ENCODE measurements at regions not wholly inside any gene's neighbourhood (a gene's known extent, or its start where the extent isn't known, plus 50 kb on each side); places are given as distances from the start of the nearest gene placed in this dataset.

DNA sequence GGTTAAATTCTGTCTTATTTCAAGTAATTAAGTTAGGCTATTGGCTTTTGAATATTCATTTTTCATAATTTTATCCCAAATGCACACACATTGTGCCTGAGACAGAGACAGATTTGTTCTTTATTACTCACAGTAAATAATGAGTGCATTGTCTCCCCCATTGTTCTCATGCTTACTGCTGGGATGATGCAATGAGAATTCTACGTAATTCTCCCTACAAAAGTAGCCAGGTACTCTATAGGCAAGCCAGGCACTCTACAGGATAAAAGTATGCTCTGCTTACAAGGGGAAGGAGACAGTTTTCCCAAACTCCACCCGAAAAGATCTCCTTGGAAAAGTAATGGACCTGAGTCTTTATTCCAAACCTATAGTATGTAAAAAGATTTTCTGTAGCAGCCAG is 1890.7 kb upstream of the PCDH10 start:
- Histone ChIP-seq H3K36me3 (ENCODE audit: control insufficient read depth, insufficient read depth, low read length) (no peaks in the 10 kb centered on the region), H3K9ac (ENCODE audit: insufficient read depth, low read length) (no peak overlapping the region), H3K27me3 (ENCODE audit: control insufficient read depth, insufficient read depth, low read length) (no peaks in the 10 kb centered on the region), H4K20me1 (ENCODE audit: control insufficient read depth, extremely low read depth, insufficient read depth, low read length) (no peaks in the 10 kb centered on the region), H3K9me3 (ENCODE audit: control insufficient read depth, insufficient read depth, low read depth, low read length) (no peaks in the 10 kb centered on the region), H3K4me2 (ENCODE audit: extremely low read depth, insufficient read depth, low read length) (no peak overlapping the region), H3K27ac (ENCODE audit: insufficient read depth, low read length) (no peak overlapping the region), H3K4me3 (replicated peaks in 1 of 4; ENCODE audit: control extremely low read depth in 1 of 4, insufficient read depth in 1 of 4, low read depth in 3 of 4, low read length in 4 of 4) (no peak overlapping the region), H3K4me1 (ENCODE audit: control insufficient read depth, extremely low read depth, insufficient read depth, low read length) (no peaks in the 10 kb centered on the region), H2AFZ (ENCODE audit: low read length) (no peak overlapping the region), H3K79me2 (ENCODE audit: control insufficient read depth, insufficient read depth, low read length) (no peaks in the 10 kb centered on the region)
- TF ChIP-seq, protein P1, sequence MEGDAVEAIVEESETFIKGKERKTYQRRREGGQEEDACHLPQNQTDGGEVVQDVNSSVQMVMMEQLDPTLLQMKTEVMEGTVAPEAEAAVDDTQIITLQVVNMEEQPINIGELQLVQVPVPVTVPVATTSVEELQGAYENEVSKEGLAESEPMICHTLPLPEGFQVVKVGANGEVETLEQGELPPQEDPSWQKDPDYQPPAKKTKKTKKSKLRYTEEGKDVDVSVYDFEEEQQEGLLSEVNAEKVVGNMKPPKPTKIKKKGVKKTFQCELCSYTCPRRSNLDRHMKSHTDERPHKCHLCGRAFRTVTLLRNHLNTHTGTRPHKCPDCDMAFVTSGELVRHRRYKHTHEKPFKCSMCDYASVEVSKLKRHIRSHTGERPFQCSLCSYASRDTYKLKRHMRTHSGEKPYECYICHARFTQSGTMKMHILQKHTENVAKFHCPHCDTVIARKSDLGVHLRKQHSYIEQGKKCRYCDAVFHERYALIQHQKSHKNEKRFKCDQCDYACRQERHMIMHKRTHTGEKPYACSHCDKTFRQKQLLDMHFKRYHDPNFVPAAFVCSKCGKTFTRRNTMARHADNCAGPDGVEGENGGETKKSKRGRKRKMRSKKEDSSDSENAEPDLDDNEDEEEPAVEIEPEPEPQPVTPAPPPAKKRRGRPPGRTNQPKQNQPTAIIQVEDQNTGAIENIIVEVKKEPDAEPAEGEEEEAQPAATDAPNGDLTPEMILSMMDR (conservative IDR thresholded peaks at IDR 0.05 in 1 of 2, IDR thresholded peaks at IDR 0.05 in 1 of 2; ENCODE audit: low read depth in 1 of 2, low read length in 2 of 2), result no peak
- no peak for TF ChIP-seq EZH2 (IDR thresholded peaks at IDR 0.05; ENCODE audit: low read length, missing control alignments)
- DNase-seq (ENCODE audit: low read depth in 2 of 2), result no peak

DNA sequence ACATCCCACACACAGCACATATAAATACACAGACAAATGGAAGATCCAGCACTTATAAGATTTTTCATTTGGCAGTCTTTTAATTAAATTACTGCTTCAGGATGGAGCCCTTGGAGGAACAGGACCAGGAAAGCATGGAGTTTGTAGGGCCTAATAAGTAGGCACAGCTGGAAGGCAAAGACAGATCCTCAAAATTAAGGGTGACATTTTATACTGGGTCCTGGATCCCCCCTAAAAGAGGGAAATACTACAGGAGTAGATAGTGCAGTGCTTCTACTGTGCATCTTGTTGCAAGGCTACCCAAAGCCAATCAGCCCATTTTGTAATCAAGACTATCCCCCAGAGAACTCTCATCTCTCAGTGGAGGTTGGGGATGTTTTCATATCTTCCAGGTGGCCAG is 1860.7 kb upstream of the PCDH10 start:
- H3K36me3 ChIP-seq (ENCODE audit: control insufficient read depth, insufficient read depth, low read length), result no peaks in the 10 kb centered on the region
- no peaks in the 10 kb centered on the region for H3K9me3 ChIP-seq (ENCODE audit: control insufficient read depth, insufficient read depth, low read depth, low read length)
- H3K4me1 ChIP-seq (ENCODE audit: control insufficient read depth, extremely low read depth, insufficient read depth, low read length), result no peaks in the 10 kb centered on the region
- H3K79me2 ChIP-seq (ENCODE audit: control insufficient read depth, insufficient read depth, low read length), result no peaks in the 10 kb centered on the region
- H3K4me2 ChIP-seq (ENCODE audit: extremely low read depth, insufficient read depth, low read length), result no peak overlapping the region
- no peaks in the 10 kb centered on the region for H4K20me1 ChIP-seq (ENCODE audit: control insufficient read depth, extremely low read depth, insufficient read depth, low read length)
- H3K27me3 ChIP-seq (ENCODE audit: control insufficient read depth, insufficient read depth, low read length), result no peaks in the 10 kb centered on the region
- no peak overlapping the region for H3K27ac ChIP-seq (ENCODE audit: insufficient read depth, low read length)
- DNase-seq (ENCODE audit: low read depth in 2 of 2), result no peak
- TF ChIP-seq EZH2 (IDR thresholded peaks at IDR 0.05; ENCODE audit: low read length, missing control alignments), result no peak
- TF ChIP-seq, protein P1 (conservative IDR thresholded peaks at IDR 0.05 in 1 of 2, IDR thresholded peaks at IDR 0.05 in 1 of 2; ENCODE audit: low read depth in 1 of 2, low read length in 2 of 2), result no peak
- no peak overlapping the region for H3K9ac ChIP-seq (ENCODE audit: insufficient read depth, low read length)
- no peak overlapping the region for H3K4me3 ChIP-seq (replicated peaks in 1 of 4; ENCODE audit: control extremely low read depth in 1 of 4, insufficient read depth in 1 of 4, low read depth in 3 of 4, low read length in 4 of 4)
- H2AFZ ChIP-seq (ENCODE audit: low read length), result no peak overlapping the region

DNA sequence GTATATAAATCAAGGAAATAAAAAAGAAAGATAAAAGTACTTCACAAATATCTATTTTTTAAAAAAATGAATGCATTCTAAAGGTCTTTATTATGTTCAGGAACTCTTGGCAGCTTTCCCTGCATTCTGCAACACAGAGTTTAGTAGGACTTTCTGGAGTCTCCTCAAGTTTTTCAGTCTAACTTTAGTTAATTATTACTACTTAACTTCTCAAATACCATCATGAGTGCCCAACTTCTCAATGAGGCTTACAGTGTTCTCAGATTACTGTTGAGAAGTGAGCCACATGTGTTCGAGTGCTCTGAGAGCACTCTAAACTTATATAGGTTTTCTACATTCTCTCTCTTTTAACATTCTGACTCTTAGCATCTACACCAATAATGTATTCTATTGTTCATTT is 1852.9 kb upstream of the PCDH10 start:
- Histone ChIP-seq H3K9me3 (ENCODE audit: control insufficient read depth, insufficient read depth, low read depth, low read length) (no peaks in the 10 kb centered on the region), H3K79me2 (ENCODE audit: control insufficient read depth, insufficient read depth, low read length) (no peaks in the 10 kb centered on the region), H3K4me2 (ENCODE audit: extremely low read depth, insufficient read depth, low read length) (no peak overlapping the region), H2AFZ (ENCODE audit: low read length) (no peak overlapping the region), H3K4me3 (replicated peaks in 1 of 4; ENCODE audit: control extremely low read depth in 1 of 4, insufficient read depth in 1 of 4, low read depth in 3 of 4, low read length in 4 of 4) (no peak overlapping the region), H4K20me1 (ENCODE audit: control insufficient read depth, extremely low read depth, insufficient read depth, low read length) (no peaks in the 10 kb centered on the region), H3K4me1 (ENCODE audit: control insufficient read depth, extremely low read depth, insufficient read depth, low read length) (no peaks in the 10 kb centered on the region), H3K27ac (ENCODE audit: insufficient read depth, low read length) (no peak overlapping the region), H3K9ac (ENCODE audit: insufficient read depth, low read length) (no peak overlapping the region), H3K36me3 (ENCODE audit: control insufficient read depth, insufficient read depth, low read length) (no peaks in the 10 kb centered on the region), H3K27me3 (ENCODE audit: control insufficient read depth, insufficient read depth, low read length) (no peaks in the 10 kb centered on the region)
- no peak for DNase-seq (ENCODE audit: low read depth in 2 of 2)
- TF ChIP-seq, protein P1 (conservative IDR thresholded peaks at IDR 0.05 in 1 of 2, IDR thresholded peaks at IDR 0.05 in 1 of 2; ENCODE audit: low read depth in 1 of 2, low read length in 2 of 2), result no peak
- TF ChIP-seq EZH2 (IDR thresholded peaks at IDR 0.05; ENCODE audit: low read length, missing control alignments), result no peak

All from fibroblast of lung (primary cell).